NCI-H82 treated with DMSO at 0.1 percent for 48 hours (cell line): ENCODE measurements at regions not wholly inside any gene's neighbourhood (a gene's known extent, or its start where the extent isn't known, plus 50 kb on each side); places are given as distances from the start of the nearest gene placed in this dataset.
"Not testable (repeated sequence)": the region's sequence is repeated elsewhere in the genome, so short reads cannot be mapped to it uniquely, and the experiment has no call there.

Source experiments
- DNase-seq: peaks from one replicate; lab custom pipeline; 2025; ENCODE audit not compliant: unreplicated experiment; lab: John Stamatoyannopoulos, UW

DNA sequence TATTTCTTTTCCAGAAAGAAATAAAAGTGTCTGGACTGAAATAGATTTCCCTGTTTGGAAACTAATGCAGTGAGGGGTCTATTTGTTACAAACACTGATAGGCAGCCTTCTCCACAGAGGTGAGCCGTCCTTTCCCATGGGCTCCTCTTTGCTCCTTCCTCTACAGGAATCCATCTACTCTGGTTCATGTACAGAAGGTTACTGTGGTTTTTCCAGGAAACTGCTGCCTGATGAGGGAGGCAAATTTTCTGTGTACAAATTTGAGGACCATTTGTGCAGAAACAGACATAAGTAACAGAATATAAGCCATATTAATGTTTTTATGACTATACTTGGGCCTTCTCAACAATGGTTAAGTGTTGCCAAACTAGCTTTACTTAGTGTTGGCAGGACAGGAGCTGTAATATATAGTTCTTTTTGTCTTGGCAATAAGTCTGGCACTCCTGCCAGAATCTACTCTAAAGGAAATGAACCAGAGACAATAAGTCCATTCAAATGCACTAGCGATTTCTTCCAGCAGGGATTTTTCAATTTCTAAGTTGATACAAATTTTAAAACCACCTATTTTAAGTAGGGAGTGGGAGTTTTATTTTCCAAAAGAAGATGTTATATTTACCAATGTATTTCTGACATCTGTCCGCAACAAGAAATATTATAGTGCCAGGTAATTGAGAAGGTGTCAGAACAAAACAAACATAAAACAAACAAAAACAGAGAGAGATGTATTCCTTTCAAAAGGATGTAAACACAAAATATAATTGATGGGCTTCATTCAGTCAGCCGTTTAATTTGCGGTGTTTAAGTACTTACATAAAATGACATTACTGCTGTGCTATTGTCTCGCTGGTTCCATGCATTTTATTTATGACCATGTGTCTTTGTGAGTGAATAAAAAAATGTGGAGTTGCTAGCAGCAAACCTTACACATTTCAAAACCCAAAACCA is 91.0 kb upstream of the NFE2L3 start:
- DNase-seq, result no peak

DNA sequence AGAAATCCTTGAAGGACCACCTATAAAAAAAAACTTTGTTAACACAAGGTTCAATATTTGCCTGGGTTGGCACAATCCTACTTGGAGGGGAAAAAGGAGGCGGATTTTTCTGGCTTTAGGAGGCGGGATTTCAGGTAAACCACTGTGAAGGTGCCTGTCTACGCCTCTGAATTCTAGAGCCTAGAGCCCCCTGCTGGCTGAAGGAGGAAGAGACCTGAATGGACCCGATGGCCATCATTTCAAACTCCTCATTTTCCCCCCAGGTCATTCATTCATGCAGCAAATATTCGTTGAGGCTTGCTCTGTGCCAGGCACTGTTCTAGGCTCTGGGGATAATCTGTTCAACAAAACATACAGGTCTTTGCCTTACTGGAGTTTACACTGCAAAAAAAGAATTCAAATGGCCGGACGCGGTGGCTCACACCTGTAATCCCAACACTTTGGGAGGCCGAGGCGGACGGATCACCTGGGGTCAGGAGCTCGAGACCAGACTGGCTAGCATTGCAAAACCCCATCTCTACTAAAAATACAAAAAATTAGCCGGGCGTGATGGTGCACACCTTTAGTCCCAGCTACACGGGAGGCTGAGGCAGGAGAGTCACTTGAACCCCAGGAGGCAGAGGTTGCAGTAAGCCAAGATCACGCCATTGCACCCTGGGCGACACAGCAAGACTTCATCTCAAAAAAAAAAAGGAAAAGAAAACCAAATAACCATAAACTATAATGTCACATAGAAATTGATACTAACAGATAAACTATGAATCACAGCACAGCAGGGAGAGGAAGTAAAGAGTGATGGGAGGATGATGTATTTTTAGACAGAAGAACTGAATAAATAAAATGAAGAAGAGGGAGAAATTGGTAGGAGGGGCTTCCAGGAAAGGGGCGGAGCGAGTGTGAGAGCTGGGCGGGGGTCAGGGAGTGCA is 90.1 kb upstream of the NFE2L3 start:
- peak; percentile 78 for DNase-seq

DNA sequence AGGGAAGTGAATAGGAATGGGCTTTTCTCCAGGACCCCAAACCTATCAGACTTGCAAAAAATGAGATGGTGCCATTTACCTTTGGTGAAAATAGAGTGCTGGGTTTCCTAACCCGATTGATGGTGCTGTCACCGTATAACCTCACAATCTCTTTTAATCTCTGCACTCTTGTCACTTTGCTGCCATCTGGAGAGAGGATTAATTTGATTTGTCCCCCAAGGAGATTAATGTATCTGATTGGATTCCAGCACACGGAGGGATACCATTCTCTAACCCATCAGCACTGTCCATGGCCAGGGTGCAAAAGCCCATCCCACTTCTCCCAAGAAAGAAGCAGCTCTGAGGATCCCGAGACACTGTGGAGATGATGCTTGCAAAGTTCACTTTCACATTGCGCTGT is 86.3 kb upstream of the NFE2L3 start:
- peak; percentile 99 for DNase-seq

DNA sequence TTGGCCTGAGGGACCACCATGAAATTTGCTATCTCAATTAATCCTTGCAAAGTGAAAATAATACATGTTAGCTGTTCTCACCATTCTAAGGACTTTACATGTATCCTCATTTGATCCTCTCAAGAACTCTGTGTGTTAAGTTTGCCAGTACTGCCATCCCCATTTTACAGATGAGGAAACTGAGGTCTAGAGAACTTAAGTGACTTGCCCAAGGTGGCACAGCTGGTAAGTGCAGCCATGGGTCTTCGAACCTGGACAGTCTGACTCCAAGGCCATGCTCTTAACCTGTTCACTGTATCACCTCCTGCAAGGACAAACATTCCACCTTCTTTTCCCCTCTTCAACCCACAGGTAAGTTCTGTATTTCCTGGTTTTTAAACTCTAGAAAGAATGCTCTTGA is 85.3 kb upstream of the NFE2L3 start:
- DNase-seq, result no peak

DNA sequence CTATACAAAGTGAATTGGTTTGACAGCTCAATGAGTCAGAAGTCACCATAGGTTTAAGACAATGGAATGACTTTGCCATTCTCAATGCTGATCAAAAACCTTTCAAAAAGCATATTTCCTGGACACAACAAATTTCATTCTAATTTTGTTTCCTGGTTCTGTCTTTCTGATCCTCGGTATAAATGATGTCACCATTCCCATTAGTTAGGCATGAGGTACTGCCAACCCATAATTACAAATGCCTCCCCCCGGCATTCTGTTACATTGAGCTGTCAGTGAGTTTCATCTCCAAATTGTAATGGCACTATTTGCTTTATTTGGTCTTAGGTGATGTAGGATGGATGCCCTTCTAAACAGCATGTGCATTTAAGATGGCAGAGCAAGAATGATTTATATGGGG is 81.7 kb upstream of the NFE2L3 start:
- DNase-seq, result no peak

DNA sequence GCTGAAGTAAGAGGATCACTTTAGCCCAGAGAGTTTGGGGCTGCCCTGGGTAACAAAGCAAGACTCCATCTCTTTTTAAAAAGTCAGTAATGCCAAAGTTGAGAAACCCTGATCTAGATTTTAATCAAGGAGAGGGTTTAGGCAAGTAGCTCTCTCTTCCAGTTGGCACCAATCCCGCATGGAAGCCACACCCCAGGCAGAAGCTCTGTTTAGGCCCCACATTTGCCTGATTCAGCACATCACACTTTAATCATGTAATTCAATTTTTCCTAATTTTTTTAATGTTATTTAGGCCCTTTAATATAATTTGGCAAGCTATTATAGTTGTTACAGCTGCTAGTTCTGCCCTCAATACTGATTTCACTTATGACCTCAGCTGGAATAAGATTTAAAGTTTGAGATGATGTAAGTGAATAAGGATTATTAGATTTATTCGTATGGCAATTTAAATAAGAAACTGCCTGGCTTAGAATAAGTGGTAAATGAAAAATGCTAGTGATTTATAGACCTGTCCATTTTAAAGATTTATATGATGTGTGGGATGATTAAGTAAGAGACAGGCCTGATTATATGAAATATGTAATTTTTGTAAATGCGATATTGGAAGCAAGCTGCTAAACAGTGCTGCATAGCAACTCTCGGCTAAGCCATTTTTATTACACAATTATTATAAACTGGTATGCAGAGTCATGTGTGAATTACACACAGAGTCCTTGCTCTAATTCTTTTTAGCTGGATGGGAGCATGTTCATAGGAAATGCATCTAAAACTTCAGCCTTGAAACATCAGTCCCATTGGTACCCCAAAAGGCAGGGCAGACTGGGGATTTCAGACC is 80.2 kb upstream of the NFE2L3 start:
- DNase-seq, result no peak

DNA sequence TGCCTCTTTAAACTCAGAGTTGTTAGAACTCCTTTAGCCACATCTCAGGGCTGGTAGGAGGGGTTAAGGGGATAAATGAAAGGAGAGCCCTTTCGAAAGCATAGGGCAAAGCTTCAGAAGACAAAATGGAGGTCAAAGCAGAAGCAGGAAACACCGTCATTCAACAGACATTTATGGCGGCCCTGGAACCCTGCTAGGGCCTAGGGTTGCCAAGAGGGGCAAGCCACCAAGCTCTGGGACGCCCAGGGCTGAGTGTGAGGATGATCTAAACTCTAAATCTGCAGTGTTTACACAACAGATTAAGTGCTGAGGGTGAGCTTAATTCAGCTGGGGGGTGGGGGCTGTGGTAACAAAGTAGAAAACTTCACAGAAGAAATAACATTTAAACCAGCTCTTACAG is 79.0 kb upstream of the NFE2L3 start:
- DNase-seq, result peak; percentile 88

DNA sequence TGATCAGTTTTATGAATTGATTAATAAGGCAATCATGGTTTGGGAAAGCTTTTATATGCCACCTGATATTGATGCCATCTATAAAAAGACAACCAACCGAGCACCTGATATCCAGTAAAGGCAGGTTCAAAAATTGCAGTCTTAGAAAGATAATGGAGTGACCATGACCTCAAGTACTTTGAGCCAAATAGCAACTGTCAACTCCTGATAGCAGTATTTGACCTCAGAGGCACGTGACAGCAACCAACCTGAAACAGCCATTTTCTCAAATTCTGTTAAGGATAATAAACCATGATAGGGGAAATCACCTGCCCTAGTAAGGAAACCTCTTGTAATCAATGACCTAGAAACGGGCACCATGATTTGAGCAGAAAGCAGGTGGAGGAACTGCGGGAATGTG is 77.1 kb upstream of the NFE2L3 start:
- DNase-seq, result no peak

DNA sequence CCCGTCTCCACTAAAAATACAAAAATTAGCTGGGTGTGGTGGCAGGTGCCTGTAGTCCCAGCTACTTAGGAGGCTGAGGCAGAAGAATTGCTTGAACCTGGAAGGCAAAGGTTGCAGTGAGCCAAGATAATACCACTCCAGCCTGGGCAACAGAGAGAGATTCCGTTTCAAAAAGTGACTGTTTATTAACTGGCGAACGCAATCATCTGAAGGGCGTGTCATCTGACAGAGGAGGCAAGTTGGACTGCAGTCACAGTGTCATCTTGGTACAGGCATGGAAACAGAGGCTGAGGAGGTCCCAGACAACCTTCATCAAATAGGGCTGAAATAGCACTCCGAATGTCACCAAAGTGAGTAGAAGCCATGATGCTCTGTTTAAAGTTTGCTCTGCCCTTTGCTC is 75.3 kb upstream of the NFE2L3 start:
- no peak for DNase-seq

DNA sequence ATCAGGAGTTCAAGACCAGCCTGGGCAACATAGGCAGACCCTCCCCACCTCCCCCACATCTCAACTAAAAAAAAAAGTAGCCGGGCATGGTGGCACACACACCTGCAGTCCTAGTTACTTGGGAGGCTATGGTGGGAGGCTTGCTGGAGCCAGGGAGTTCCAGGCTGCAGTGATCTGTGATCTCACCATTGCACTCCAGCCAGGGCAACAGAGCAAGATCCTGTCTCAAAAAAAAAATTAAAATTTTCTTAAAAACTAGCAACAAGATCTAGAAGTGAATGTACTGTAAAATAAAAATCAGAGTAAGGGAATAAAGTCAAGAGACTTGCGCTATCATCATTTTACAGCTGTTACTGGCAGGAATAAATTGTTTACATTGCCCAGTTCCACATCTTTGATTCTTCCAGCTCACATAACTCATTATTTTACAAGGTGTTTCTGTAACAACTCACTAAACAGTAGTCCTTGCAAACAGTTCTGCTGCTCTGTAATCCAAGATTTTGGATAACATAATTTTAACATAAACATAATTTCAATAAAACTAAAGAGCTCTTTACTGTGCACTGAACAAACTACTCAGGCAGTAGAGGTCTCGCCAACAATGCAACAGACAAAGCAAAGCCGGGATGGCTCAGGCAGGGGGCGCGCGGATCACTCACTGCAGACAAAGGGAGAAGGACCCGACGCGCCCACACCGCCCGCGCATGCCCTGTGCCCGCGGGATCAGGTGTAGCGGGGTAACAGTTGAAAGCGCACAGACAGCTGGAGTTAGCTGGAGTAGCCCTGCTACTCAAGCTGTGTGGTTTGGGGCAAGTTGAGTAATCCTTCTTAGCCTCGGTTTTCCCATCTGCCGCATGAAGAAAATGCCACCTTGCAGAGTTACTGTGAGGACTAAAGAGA is 73.3 kb upstream of the NFE2L3 start:
- peak; percentile 98 for DNase-seq

DNA sequence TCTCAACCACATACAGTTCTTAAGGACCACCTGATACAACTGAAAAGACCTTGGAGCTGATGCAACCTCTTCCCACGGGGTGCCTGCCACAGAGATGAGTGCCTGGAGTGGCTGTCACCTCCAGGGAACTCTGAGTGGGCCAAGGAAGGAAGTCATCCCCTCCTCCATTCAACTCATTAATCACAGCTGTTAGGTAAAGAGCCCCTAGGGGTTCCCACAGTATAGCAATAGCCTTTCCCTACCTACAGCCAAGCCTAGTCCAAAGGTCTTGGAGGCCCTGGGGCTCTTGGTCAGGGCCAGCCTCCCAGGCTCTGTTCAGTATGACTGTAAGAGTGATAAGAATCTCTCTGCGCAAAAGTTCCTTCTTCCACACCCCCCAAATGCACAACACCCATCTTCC is 70.4 kb upstream of the NFE2L3 start:
- DNase-seq, result peak; percentile 61

DNA sequence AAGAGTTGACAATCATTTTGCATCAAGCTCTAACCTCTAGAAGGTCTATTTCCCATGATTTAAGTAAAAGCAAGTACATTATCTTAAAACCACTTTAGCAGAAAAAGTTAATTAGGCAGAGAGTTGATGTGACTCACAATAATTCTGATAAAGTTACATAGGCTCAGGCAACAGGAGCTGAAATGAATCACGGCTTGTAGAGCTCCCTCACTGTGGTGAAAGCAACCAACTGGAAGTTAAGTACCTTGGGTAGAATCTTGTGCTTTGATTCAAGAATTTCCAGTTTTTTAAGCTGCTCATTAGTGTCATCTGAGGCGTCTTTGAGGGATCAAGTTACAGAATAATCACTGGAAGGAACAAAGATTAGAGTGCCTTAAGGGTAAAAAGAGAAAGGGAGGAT is 68.9 kb upstream of the NFE2L3 start:
- DNase-seq, result peak; percentile 87

DNA sequence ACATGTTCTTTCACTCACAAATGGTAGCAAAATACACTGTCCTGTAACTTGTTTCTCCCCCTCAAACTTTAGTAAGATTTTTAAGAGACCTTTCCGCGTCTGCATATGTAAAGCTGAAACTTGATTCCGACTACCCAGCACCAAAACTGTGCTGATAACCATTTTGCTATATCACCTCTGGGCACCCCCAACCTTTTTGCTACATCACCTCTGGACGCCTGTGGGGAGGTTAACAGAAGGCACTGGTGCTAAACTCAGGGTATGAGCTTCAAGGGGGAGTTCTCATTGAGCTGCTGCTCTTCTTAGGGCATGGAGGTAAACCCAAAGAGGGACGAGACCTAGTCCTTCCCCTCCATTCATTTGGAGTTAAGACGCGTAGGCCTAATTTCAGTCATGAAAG is 67.6 kb upstream of the NFE2L3 start:
- DNase-seq, result no peak

DNA sequence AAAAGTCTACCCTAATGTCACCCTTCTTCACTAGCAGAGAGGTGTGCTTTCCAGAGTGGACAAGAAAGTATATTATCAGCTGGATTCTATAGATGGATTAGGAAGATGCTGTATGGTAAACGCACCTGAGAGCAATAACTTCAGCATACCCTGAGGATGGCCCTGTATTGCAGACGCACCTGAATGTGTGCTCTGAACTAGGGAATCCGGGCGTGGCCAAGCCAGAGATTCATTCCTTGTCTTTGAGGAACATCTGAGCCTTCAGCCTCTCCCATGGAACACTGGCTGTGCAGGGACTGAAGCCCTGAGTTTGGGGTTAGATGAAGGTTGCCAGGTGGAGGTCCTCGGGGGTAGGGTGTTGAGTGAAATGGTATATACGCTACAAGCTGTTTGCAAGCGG is 66.2 kb upstream of the NFE2L3 start:
- no peak for DNase-seq

DNA sequence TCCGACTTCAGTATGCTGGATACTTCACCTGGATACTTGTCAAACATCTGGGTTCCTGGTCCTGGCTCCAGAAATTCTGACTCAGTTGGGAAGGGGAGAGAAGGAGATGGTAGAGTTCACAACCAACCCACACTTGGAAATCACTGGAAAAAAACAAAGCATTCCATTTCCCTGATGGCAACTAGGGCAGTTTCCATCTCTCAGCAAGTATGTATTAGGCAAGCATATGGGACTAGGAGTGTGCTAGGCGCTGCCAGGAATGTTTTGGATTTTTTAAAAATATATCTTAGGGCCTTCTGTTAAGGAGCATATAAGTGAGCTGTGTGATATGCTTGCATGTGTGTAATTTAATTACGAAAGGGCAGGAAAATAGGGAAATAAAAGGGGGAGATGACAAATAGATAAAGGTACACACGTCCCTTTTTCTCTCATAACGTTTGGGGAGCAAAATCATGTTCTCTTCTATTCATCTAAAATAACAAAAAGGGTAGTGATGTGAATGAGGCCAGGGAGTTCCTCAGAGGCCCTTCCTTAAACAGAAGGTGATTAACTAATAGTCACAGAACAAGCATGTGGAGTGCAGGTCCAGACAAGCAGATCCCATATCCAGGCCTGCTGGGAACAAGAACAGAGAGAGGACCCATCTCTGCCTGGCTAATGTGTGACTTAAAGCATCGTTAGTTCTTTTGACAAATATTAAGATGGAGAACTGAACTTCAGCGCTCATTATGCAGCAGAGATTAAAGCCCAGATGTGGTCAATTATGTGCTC is 64.5 kb upstream of the NFE2L3 start:
- DNase-seq, result peak; percentile 42

DNA sequence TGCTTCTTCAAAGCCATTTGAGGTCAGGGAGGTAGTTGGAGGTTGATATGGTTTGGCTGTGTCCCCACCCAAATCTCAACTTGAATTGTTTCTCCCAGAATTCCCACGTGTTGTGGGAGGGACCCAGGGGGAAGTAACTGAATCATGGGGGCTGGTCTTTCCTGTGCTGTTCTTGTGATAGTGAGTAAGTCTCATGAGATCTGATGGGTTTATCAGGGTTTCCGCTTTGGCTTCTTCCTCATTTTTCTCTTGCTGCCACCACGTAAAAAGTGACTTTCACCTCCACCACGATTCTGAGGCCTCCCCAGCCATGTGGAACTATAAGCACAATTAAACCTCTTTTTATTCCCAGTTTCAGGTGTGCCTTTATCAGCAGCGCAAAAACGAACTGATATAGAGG is 62.5 kb upstream of the NFE2L3 start:
- not testable (repeated sequence) for DNase-seq

DNA sequence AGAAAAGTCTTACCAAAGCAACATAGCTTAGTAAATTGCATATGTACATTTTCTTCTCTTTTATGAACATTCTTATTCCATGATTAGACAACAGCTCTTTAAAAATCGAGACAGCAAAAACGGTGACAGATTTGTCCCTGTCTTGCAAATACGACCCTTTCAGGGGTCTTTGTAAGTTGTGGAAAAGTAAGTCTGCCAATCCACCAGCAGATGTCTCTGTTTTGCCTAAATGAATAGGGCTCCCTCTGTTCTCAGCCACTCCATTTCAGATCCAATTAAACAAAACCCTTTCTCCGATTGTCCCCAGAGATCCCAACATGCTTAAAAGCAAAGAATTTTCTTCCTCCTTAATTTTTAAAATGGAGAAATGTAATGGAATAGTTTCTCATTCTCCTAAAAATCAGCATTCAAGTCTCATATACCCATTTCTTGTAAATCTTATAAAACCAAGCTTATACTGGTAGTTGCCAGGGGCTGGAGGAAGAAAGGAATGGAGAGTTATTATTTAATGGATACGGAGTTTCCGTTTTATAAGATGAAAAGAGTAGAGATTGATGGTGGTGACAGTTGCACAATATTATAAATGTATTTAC is 61.0 kb upstream of the NFE2L3 start:
- DNase-seq, result peak; percentile 95

DNA sequence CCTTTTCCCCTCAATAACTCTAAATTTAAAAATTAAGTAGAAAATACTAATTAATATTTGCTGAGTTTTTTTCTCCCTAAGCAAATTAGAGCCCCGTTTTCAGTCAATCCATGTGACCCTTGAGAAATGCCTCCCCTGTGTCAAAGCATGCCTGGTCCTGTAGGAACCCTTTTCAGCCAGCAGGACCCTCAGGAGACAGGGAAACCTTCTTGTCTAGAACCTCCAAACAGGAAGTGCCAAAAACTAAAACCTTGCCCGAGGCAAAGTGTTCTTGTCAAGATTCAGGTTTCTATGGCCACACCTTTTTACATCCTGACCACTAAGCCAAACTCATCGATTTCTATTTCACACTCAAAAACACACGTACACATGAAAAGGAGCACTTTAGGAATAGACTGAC is 60.1 kb upstream of the NFE2L3 start:
- no peak for DNase-seq

DNA sequence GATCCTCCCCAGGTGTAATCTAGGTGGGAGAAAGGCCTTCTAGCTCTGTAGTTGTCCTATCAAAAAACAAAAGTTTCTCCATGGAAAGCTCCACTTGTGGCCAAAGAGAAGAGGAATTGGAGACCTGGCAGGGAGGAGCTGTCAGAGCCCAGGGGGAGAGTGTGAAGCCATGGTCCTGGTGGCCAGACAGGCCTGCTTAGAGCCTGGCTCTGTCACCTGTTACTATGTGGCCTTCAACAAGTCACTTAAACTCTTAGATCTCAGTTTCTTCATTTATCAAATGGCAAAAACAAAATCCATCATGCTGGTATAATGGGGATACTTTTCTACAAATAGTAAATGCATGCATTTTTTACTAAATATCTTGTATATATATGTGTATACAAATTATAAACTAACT is 59.0 kb upstream of the NFE2L3 start:
- DNase-seq, result no peak
